Lower leg skin (tissue), 3 donors: ENCODE measurements at regions not wholly inside any gene's neighbourhood (a gene's known extent, or its start where the extent isn't known, plus 50 kb on each side); places are given as distances from the start of the nearest gene placed in this dataset.

Source experiments
- POLR2A ChIP-seq, 2 donors: fragments of 450-650 bp; IDR thresholded peaks; one replicate each; pipeline ENCODE4 v1.6.1; 2016 to 2017; ENCODE audit warnings: antibody characterized with exemption in 2 of 2, mild to moderate bottlenecking in 1 of 2, moderate library complexity in 1 of 2
- TF ChIP-seq, protein P1 (sequence below), 3 donors: fragments of 450-650 bp; IDR thresholded peaks; one replicate each; pipeline ENCODE4 v1.5.1; 2016; ENCODE audit warnings: antibody characterized with exemption in 3 of 3, mild to moderate bottlenecking in 3 of 3, moderate library complexity in 2 of 3

DNA sequence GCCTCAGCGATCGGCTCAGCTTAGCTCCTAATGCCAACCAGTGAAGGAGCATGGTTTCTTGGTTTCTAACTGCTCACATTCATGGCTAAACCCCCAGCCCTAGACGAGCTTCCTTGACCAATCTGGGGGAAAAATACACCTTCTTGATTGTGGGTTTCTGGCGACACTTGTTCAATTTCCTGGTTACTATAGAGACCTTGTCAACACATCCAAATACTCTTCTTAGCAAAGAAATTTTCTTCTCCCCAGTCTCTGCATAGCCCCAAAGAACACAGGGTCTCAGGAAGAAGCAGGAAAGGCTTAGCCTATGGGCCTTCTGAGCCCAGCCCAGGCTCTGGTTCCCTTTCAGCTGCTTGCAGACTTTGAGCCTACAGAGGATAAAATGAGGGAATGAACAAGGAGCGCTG is 88.5 kb upstream of the SYT13 start:
- TF ChIP-seq, protein P1, sequence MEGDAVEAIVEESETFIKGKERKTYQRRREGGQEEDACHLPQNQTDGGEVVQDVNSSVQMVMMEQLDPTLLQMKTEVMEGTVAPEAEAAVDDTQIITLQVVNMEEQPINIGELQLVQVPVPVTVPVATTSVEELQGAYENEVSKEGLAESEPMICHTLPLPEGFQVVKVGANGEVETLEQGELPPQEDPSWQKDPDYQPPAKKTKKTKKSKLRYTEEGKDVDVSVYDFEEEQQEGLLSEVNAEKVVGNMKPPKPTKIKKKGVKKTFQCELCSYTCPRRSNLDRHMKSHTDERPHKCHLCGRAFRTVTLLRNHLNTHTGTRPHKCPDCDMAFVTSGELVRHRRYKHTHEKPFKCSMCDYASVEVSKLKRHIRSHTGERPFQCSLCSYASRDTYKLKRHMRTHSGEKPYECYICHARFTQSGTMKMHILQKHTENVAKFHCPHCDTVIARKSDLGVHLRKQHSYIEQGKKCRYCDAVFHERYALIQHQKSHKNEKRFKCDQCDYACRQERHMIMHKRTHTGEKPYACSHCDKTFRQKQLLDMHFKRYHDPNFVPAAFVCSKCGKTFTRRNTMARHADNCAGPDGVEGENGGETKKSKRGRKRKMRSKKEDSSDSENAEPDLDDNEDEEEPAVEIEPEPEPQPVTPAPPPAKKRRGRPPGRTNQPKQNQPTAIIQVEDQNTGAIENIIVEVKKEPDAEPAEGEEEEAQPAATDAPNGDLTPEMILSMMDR (IDR thresholded peaks at IDR 0.05), result no peak
- TF ChIP-seq POLR2A (IDR thresholded peaks at IDR 0.05), result no peak
